ENCODE measurements at regions not wholly inside any gene's neighbourhood (a gene's known extent, or its start where the extent isn't known, plus 50 kb on each side); places are given as distances from the start of the nearest gene placed in this dataset.
A peak's percentile ranks its signal among the peaks of the same experiment; 100 is the strongest.
"Not testable (repeated sequence)": the region's sequence is repeated elsewhere in the genome, so short reads cannot be mapped to it uniquely, and the experiment has no call there.

- Histone ChIP-seq H3K27me3 (ENCODE audit: control insufficient read depth, insufficient read depth, low read length) (no peaks in the 10 kb centered on the region), H3K9me3 (ENCODE audit: control insufficient read depth, insufficient read depth, low read length) (no peaks in the 10 kb centered on the region), H3K36me3 (ENCODE audit: control insufficient read depth, insufficient read depth, low read length) (no peaks in the 10 kb centered on the region), H3K27ac (ENCODE audit: low read length) (no peak overlapping the region), H3K4me3 (ENCODE audit: low read length) (no peak overlapping the region), H3K4me1 (ENCODE audit: control insufficient read depth, insufficient read depth, low read length) (no peaks in the 10 kb centered on the region)
- DNase-seq (ENCODE audit: low read depth, low spot score) = no peak
These were observed 64.1 kb downstream of the CFAP44 start for GRCh38 chr3:113377158-113377557.

- no peaks in the 10 kb centered on the region for H3K27me3 ChIP-seq (ENCODE audit: control insufficient read depth, insufficient read depth, low read length)
- whole genome bisulfite sequencing (ENCODE audit: insufficient coverage, insufficient read length) = no CpG with 5 or more reads among the region's 1 CpG
- DNase-seq (ENCODE audit: low read depth, low spot score) = no peak
- H3K36me3 ChIP-seq (ENCODE audit: control insufficient read depth, insufficient read depth, low read length) = no peaks in the 10 kb centered on the region
- no peaks in the 10 kb centered on the region for H3K4me1 ChIP-seq (ENCODE audit: control insufficient read depth, insufficient read depth, low read length)
- no peak overlapping the region for H3K4me3 ChIP-seq (ENCODE audit: low read length)
- H3K9me3 ChIP-seq (ENCODE audit: control insufficient read depth, insufficient read depth, low read length) = no peaks in the 10 kb centered on the region
- no peak overlapping the region for H3K27ac ChIP-seq (ENCODE audit: low read length)
These were observed 67.2 kb downstream of the CFAP44 start for GRCh38 chr3:113374078-113374477.

GRCh38 chr3:113366800-113367199 lies 74.5 kb downstream of the CFAP44 start:
- H3K36me3 ChIP-seq (ENCODE audit: control insufficient read depth, insufficient read depth, low read length); H3K4me3 ChIP-seq (ENCODE audit: low read length); H3K27ac ChIP-seq (ENCODE audit: low read length); H3K4me1 ChIP-seq (ENCODE audit: control insufficient read depth, insufficient read depth, low read length); H3K9me3 ChIP-seq (ENCODE audit: control insufficient read depth, insufficient read depth, low read length); DNase-seq (ENCODE audit: low read depth, low spot score); H3K27me3 ChIP-seq (ENCODE audit: control insufficient read depth, insufficient read depth, low read length): not testable (repeated sequence)
- WGBS (ENCODE audit: insufficient coverage, insufficient read length) = no CpG with 5 or more reads among the region's 7 CpGs

- not testable (repeated sequence) for H3K27me3 ChIP-seq (ENCODE audit: control insufficient read depth, insufficient read depth, low read length); H3K36me3 ChIP-seq (ENCODE audit: control insufficient read depth, insufficient read depth, low read length); H3K4me1 ChIP-seq (ENCODE audit: control insufficient read depth, insufficient read depth, low read length); H3K9me3 ChIP-seq (ENCODE audit: control insufficient read depth, insufficient read depth, low read length); DNase-seq (ENCODE audit: low read depth, low spot score); H3K27ac ChIP-seq (ENCODE audit: low read length); H3K4me3 ChIP-seq (ENCODE audit: low read length)
- no CpG with 5 or more reads among the region's 5 CpGs for WGBS (ENCODE audit: insufficient coverage, insufficient read length)
These were observed 86.0 kb downstream of the CFAP44 start for GRCh38 chr3:113355340-113355739.

- H3K4me1 ChIP-seq (ENCODE audit: control insufficient read depth, insufficient read depth, low read length) = no peaks in the 10 kb centered on the region
- H3K36me3 ChIP-seq (ENCODE audit: control insufficient read depth, insufficient read depth, low read length) = no peaks in the 10 kb centered on the region
- no peaks in the 10 kb centered on the region for H3K27me3 ChIP-seq (ENCODE audit: control insufficient read depth, insufficient read depth, low read length)
- H3K27ac ChIP-seq (ENCODE audit: low read length) = no peak overlapping the region
- H3K9me3 ChIP-seq (ENCODE audit: control insufficient read depth, insufficient read depth, low read length) = no peaks in the 10 kb centered on the region
- H3K4me3 ChIP-seq (ENCODE audit: low read length) = no peak overlapping the region
- no CpG with 5 or more reads among the region's 1 CpG for WGBS (ENCODE audit: insufficient coverage, insufficient read length)
- no peak for DNase-seq (ENCODE audit: low read depth, low spot score)
These were observed 87.0 kb downstream of the CFAP44 start for GRCh38 chr3:113354307-113354706.

GRCh38 chr3:113353678-113354077 lies 87.6 kb downstream of the CFAP44 start:
- DNase-seq (ENCODE audit: low read depth, low spot score) = no peak
- H3K4me3 ChIP-seq (ENCODE audit: low read length) = no peak overlapping the region
- no peaks in the 10 kb centered on the region for H3K9me3 ChIP-seq (ENCODE audit: control insufficient read depth, insufficient read depth, low read length)
- no peaks in the 10 kb centered on the region for H3K27me3 ChIP-seq (ENCODE audit: control insufficient read depth, insufficient read depth, low read length)
- H3K4me1 ChIP-seq (ENCODE audit: control insufficient read depth, insufficient read depth, low read length) = no peaks in the 10 kb centered on the region
- no peaks in the 10 kb centered on the region for H3K36me3 ChIP-seq (ENCODE audit: control insufficient read depth, insufficient read depth, low read length)
- no peak overlapping the region for H3K27ac ChIP-seq (ENCODE audit: low read length)
- no CpG with 5 or more reads among the region's 1 CpG for WGBS (ENCODE audit: insufficient coverage, insufficient read length)

GRCh38 chr3:113340785-113341184 lies 100.5 kb downstream of the CFAP44 start:
- Histone ChIP-seq H3K4me3 (ENCODE audit: low read length) (no peak overlapping the region), H3K27me3 (ENCODE audit: control insufficient read depth, insufficient read depth, low read length) (no peaks in the 10 kb centered on the region), H3K36me3 (ENCODE audit: control insufficient read depth, insufficient read depth, low read length) (no peaks in the 10 kb centered on the region)

GRCh38 chr3:113339616-113340244 lies 101.6 kb downstream of the CFAP44 start:
- Histone ChIP-seq H3K9me3 (ENCODE audit: control insufficient read depth, insufficient read depth, low read length) (no peaks in the 10 kb centered on the region), H3K27ac (ENCODE audit: low read length) (no peak overlapping the region), H3K4me3 (ENCODE audit: low read length) (no peak overlapping the region), H3K36me3 (ENCODE audit: control insufficient read depth, insufficient read depth, low read length) (no peaks in the 10 kb centered on the region), H3K27me3 (ENCODE audit: control insufficient read depth, insufficient read depth, low read length) (no peaks in the 10 kb centered on the region), H3K4me1 (ENCODE audit: control insufficient read depth, insufficient read depth, low read length) (no peaks in the 10 kb centered on the region)
- peak; percentile 9 for DNase-seq (ENCODE audit: low read depth, low spot score)
- WGBS (ENCODE audit: insufficient coverage, insufficient read length) = no CpG with 5 or more reads among the region's 9 CpGs

More at GRCh38 chr3:113340785-113341184, 100.5 kb downstream of the CFAP44 start:
- H3K27ac ChIP-seq (ENCODE audit: low read length) = no peak overlapping the region
- WGBS (ENCODE audit: insufficient coverage, insufficient read length) = no CpG with 5 or more reads among the region's 9 CpGs
- no peaks in the 10 kb centered on the region for H3K4me1 ChIP-seq (ENCODE audit: control insufficient read depth, insufficient read depth, low read length)
- H3K9me3 ChIP-seq (ENCODE audit: control insufficient read depth, insufficient read depth, low read length) = no peaks in the 10 kb centered on the region
- no peak for DNase-seq (ENCODE audit: low read depth, low spot score)
